PC-9 (cell line): ENCODE measurements at regions not wholly inside any gene's neighbourhood (a gene's known extent, or its start where the extent isn't known, plus 50 kb on each side); places are given as distances from the start of the nearest gene placed in this dataset.

Experiments
- BruUV-seq: library from RNA; stranded (reverse); fragments of 400-500 nt; replicated peaks from 2 replicates; lab custom pipeline; 2021; lab: Mats Ljungman, UMichigan
- CTCF ChIA-PET: fragments of 300-600 bp; sonication (Branson Sonifier 250); formaldehyde crosslinking; loops from one replicate; lab custom pipeline; 2022; ENCODE audit warnings: antibody characterized with exemption; lab: Charles Lee
- POLR2A ChIA-PET: fragments of 300-600 bp; sonication (Branson Sonifier 250); formaldehyde crosslinking; loops from one replicate; lab custom pipeline; 2022; ENCODE audit warnings: antibody characterized with exemption; ENCODE audit not compliant: unreplicated experiment; lab: Charles Lee
- DNase-seq, 2 experiments: peaks; one replicate each; pipeline versions ENCODE4 v3.0.0 to v3.0.0-alpha.2; 2015 to 2022; ENCODE audit warnings: mixed read lengths in 1 of 2
- H2AFZ ChIP-seq: fragments of 200-600 bp; sonication (generic); 2 replicates; pipeline ENCODE4 v1.8.1; 2017; ENCODE audit warnings: antibody characterized with exemption
- H3F3A ChIP-seq: fragments of 200-600 bp; sonication (generic); 2 replicates; pipeline ENCODE4 v1.8.1; 2017; ENCODE audit warnings: antibody characterized with exemption, mild to moderate bottlenecking, low read depth; ENCODE audit not compliant: insufficient read depth
- H3K27ac ChIP-seq: fragments of 200-600 bp; sonication (generic); 2 replicates; pipeline ENCODE4 v1.6.1; 2016; ENCODE audit warnings: mixed run types
- H3K27me3 ChIP-seq: fragments of 200-600 bp; sonication (generic); 2 replicates; pipeline ENCODE4 v1.6.1; 2016; ENCODE audit warnings: low read depth, mixed run types; ENCODE audit not compliant: insufficient read depth
- H3K36me3 ChIP-seq: fragments of 200-600 bp; sonication (generic); 2 replicates; pipeline ENCODE4 v1.6.1; 2016; ENCODE audit warnings: low read depth, mixed run types
- H3K4me1 ChIP-seq: fragments of 200-600 bp; sonication (generic); replicated peaks from 2 replicates; pipeline ENCODE4 v1.6.1; 2016; ENCODE audit warnings: mixed run types; ENCODE audit not compliant: insufficient read depth
- H3K4me2 ChIP-seq: fragments of 200-600 bp; sonication (generic); 2 replicates; pipeline ENCODE4 v1.6.1; 2017; ENCODE audit warnings: mixed run types
- H3K4me3 ChIP-seq: fragments of 200-600 bp; sonication (generic); 2 replicates; pipeline ENCODE4 v1.6.1; 2016; ENCODE audit warnings: mixed run types
- H3K79me2 ChIP-seq: fragments of 200-600 bp; sonication (generic); 2 replicates; pipeline ENCODE4 v1.6.1; 2017; ENCODE audit warnings: low read depth, mixed run types
- H3K9me2 ChIP-seq: fragments of 200-600 bp; sonication (generic); 2 replicates; pipeline ENCODE4 v1.8.1; 2017; ENCODE audit warnings: mild to moderate bottlenecking; ENCODE audit not compliant: insufficient read depth
- H3K9me3 ChIP-seq: fragments of 200-600 bp; sonication (generic); 2 replicates; pipeline ENCODE4 v1.8.1; 2016; ENCODE audit warnings: low read depth; ENCODE audit not compliant: insufficient read depth
- H4K20me1 ChIP-seq: fragments of 200-600 bp; sonication (generic); 2 replicates; pipeline ENCODE4 v1.8.1; 2017; ENCODE audit not compliant: insufficient read depth
- EZH2 ChIP-seq: fragments of 200-600 bp; sonication (generic); IDR thresholded peaks from 2 replicates; pipeline ENCODE4 v1.8.0; 2017; ENCODE audit warnings: antibody characterized with exemption, low read depth
- intact Hi-C: fragments of 100-400 bp; cut with micrococcal nuclease; formaldehyde crosslinking; loops from one replicate; pipeline ENCODE4 v1.10.0; 2022; ENCODE audit not compliant: unreplicated experiment
- TF ChIP-seq, protein P1 (sequence below): fragments of 200-600 bp; sonication (generic); conservative IDR thresholded peaks from 2 replicates; pipeline ENCODE4 v1.6.1; 2017; ENCODE audit warnings: mixed run types, antibody characterized with exemption, mild to moderate bottlenecking, moderate library complexity

DNA sequence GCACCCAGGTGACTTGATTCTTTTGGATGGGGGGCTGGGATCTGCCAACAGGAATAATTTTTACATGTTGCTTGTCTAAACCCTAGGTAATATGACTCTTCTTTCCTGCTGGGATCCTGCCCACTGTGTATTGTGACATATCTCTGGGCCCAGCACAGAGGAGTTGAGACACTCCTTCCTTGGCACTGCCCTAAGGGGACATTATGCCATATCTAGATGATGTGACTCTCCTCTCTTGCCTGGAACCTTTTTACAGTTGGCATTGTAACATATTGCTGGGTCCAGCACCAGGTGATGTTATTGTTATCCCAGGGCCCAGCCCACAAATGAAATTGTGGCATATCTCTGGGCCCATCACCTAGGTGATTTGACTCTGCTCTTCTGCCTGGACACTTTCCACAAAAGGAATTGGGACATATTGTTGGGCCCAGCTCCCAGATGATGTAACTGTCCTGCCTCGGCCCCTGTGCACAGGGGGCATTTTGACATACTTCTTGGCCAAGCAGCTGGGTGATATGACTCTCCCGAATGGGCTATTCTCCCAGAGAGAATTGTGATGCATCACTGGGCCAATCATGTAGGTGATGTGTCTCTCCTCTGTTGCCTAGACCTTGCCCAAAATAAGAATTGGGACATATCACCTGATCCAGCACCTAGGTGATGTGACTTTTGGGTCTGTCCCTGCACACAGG, 1837.7 kb downstream of the TP53TG3F start:
- Histone ChIP-seq H3K9me3 (no peaks in the 10 kb centered on the region), H3K27me3 (no peaks in the 10 kb centered on the region)
- POLR2A ChIA-PET: no interaction called here

DNA sequence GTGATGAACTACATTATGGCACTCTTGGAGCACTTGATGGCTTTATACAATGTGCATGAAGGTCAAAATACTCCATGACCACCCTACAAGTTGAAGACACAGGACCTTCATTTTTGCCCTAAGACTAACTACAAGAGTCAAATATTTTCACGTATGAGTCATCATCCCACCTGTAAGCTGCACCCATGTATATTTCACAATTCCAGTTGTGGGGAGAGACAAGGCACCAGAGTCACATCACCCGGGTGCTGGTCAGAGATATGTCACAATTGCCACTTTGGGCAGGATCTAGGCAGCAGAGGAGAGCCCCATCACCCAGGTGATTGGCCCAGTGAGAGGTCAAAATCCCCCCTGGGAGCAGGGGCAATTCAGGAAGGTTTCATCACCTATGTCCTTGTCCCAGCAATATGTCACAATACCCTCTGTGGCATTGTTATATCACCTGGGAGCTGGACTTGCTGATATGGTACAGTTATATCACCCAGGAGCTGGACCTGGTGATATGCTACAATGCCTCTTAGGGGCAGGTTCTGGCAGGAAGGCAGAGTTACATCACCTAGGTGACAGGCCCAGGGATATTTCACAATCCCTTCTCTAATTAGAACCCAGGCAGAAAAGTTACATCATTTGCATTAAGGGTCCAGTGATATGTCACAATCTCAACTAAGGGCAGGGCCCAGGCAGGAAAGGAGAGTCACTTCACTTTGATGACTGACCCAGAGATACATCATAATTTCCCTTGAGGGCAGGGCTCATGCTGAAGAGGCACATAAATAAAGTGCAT, 1839.2 kb downstream of the TP53TG3F start:
- Histone ChIP-seq H3K4me1 (no peaks in the 10 kb centered on the region), H3K9me2 (no peaks in the 10 kb centered on the region), H3K79me2 (no peaks in the 10 kb centered on the region), H3K4me3 (no peak overlapping the region), H3K4me2 (no peak overlapping the region), H4K20me1 (no peaks in the 10 kb centered on the region), H3K36me3 (no peaks in the 10 kb centered on the region), H3K27ac (no peak overlapping the region), H3K27me3 (no peaks in the 10 kb centered on the region), H3K9me3 (no peaks in the 10 kb centered on the region), H3F3A (no peaks in the 10 kb centered on the region), H2AFZ (no peak overlapping the region)
- intact Hi-C loops: no loop called here
- ChIA-PET POLR2A (no interaction called here), CTCF (no interaction called here)
- no peak for TF ChIP-seq EZH2
- TF ChIP-seq, protein P1, sequence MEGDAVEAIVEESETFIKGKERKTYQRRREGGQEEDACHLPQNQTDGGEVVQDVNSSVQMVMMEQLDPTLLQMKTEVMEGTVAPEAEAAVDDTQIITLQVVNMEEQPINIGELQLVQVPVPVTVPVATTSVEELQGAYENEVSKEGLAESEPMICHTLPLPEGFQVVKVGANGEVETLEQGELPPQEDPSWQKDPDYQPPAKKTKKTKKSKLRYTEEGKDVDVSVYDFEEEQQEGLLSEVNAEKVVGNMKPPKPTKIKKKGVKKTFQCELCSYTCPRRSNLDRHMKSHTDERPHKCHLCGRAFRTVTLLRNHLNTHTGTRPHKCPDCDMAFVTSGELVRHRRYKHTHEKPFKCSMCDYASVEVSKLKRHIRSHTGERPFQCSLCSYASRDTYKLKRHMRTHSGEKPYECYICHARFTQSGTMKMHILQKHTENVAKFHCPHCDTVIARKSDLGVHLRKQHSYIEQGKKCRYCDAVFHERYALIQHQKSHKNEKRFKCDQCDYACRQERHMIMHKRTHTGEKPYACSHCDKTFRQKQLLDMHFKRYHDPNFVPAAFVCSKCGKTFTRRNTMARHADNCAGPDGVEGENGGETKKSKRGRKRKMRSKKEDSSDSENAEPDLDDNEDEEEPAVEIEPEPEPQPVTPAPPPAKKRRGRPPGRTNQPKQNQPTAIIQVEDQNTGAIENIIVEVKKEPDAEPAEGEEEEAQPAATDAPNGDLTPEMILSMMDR: no peak
- DNase-seq: no peak
- BruUV-seq: no TSS peak

More for the DNA sequence above, 1837.7 kb downstream of the TP53TG3F start:
- H3K9me2 ChIP-seq: no peaks in the 10 kb centered on the region
- DNase-seq: no peak
- no peaks in the 10 kb centered on the region for H3K79me2 ChIP-seq
- CTCF ChIA-PET: no interaction called here
- no peak overlapping the region for H3K27ac ChIP-seq
- TF ChIP-seq EZH2: no peak
- TF ChIP-seq, protein P1: no peak
- no peaks in the 10 kb centered on the region for H4K20me1 ChIP-seq
- intact Hi-C loops: no loop called here
- no peaks in the 10 kb centered on the region for H3K4me1 ChIP-seq
- no peaks in the 10 kb centered on the region for H3K36me3 ChIP-seq
- H3K4me2 ChIP-seq: no peak overlapping the region
- H2AFZ ChIP-seq: no peak overlapping the region
- no peaks in the 10 kb centered on the region for H3F3A ChIP-seq
- BruUV-seq: no TSS peak
- H3K4me3 ChIP-seq: no peak overlapping the region

DNA sequence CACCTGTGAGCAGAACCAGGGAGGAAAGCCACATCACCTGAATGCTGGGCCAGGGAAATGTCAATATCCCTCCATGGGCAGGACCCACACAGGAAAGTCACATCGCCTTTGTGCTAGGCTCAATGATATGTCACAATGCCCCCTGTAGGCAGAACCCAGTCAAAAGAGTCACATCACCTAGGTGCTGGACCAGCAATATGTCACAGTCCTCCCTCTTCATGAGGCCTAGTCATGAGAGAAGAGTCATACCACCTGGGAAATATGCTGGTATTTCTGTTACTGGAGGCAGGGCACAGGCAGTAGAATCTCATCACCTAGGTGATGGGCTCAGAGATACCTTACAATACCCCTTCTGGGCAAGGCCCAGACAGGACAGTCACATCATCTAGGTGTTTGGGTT, 1843.4 kb downstream of the TP53TG3F start:
- H3K4me2 ChIP-seq: no peak overlapping the region
- intact Hi-C loops: no loop called here
- no peaks in the 10 kb centered on the region for H3K27me3 ChIP-seq
- H3K9me3 ChIP-seq: no peaks in the 10 kb centered on the region
- POLR2A ChIA-PET: no interaction called here
- H3K4me3 ChIP-seq: no peak overlapping the region
- no peak overlapping the region for H3K27ac ChIP-seq
- no peaks in the 10 kb centered on the region for H4K20me1 ChIP-seq
- H3K4me1 ChIP-seq: no peaks in the 10 kb centered on the region
- TF ChIP-seq, protein P1: no peak
- no peak for TF ChIP-seq EZH2
- CTCF ChIA-PET: no interaction called here
- H2AFZ ChIP-seq: no peak overlapping the region
- no peaks in the 10 kb centered on the region for H3K9me2 ChIP-seq
- no TSS peak for BruUV-seq
- no peaks in the 10 kb centered on the region for H3F3A ChIP-seq
- no peak for DNase-seq
- H3K36me3 ChIP-seq: no peaks in the 10 kb centered on the region
- no peaks in the 10 kb centered on the region for H3K79me2 ChIP-seq
